Activated CD4-positive, alpha-beta T cell treated with anti-CD3 and anti-CD28 coated beads, Interleukin-2, amount 50 U/mL, for 1 hour (primary cell): ENCODE measurements at regions not wholly inside any gene's neighbourhood (a gene's known extent, or its start where the extent isn't known, plus 50 kb on each side); places are given as distances from the start of the nearest gene placed in this dataset.
"Not testable (repeated sequence)": the region's sequence is repeated elsewhere in the genome, so short reads cannot be mapped to it uniquely, and the experiment has no call there.

Experiments used
- DNase-seq: peaks from one replicate; pipeline ENCODE4 v3.0.0-alpha.2; 2020

DNA sequence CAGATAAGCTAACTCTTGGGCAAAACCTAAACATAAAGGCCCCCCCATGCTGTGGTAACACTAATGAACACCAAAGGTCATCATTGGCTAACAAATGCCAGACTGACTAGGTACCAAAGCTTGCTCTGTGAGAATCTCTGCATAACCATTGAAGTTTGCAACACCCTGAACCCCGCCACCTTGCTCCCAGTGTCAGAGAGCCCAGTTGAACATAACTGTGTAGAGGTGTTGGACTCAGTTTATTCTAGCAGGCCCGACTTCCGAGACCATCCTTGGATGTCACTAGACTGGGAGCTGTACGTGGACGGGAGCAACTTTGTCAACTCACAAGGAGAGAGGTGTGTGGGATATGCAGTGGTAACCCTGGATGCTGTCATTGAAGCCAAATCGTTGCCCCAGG lies 602.2 kb downstream of the UQCRFS1 start:
- no peak for DNase-seq

DNA sequence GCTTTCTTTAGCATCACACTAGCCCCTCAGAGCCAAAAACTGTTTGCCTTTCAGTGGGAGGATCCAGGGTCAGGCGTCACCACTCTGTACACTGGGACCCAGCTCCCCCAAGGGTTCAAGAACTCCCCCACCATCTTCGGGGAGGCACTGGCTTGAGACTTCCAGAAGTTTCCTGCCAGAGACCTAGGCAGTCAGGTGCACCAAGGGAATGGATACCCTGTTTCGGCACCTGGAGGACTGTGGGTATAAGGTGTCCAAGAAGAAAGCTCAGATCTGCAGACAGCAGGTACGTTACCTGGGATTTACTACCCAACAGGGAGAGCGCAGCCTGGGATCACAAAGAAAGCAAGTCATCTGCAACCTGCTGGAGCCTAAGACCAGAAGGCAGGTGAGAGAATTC lies 603.0 kb downstream of the UQCRFS1 start:
- no peak for DNase-seq

DNA sequence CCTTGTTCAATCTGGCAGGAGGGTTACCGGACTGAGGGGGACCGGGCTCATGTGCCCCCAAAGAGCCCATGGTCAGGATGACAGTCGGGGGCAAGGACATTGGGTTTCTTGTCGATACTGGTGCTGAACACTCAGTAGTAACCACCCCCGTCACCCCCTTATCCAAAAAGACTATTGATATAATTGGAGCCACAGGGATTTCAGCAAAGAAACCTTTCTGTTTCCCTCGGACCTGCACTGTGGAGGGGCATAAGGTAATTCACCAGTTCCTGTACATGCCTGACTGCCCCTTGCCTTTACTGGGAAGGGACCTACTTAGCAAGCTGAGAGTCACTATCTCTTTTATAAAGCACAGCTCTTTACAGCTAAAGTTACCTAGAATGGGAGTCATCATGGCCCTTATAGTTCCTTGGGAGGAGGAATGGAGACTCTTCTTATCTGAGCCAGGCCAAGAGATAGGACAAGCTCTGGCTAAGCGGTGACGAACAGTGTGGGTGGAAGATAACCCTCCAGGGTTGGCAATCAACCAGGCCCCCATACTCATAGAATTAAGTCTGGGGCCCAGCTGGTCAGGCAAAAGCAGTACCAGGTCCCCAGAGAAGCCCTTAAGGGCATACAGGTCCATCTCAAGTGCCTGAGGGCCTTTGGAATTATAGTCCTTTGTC lies 603.7 kb downstream of the UQCRFS1 start:
- no peak for DNase-seq

DNA sequence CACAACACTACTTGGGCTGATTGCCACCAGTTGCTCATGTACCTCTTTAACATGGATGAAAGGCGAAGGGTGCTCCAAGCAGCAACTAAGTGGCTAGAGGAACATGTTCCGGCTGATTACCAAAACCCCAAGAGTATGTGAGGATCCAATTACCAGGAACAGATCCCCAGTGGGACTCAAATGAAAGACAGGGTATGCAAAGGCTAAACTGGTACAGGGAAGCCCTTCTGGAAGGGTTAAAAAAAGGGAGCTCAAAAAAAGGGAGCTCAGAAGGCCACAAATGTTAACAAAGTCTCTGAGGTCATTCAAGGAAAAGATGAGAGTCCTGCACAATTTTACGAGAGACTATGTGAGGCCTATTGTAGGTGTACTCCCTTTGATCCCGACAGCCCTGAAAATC lies 604.7 kb downstream of the UQCRFS1 start:
- DNase-seq, result no peak

DNA sequence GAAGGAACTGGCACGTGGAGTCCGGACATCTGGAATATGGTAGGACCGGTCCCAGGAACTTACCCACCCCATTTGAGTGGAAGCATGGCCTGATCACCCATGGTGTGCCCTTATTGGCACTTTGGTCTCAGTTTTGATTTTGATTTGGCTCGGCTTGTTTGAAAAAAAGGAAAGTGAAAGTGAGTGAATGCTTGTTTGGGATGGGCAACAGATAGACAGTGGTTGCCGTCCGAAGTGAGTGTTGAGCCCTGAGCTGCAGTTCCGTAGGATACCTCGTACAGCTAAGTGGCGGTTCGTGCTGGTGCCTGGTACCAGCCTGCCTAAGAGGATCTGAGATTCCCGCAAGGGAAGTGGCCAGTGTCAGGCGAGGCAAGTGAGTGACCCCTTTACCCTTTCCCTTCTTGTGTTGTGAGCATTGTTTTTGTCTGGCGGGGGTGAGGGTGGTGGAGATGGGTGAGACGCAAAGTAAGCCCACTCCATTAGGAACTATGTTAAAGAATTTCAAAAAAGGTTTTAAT lies 605.8 kb downstream of the UQCRFS1 start:
- DNase-seq, result no peak

DNA sequence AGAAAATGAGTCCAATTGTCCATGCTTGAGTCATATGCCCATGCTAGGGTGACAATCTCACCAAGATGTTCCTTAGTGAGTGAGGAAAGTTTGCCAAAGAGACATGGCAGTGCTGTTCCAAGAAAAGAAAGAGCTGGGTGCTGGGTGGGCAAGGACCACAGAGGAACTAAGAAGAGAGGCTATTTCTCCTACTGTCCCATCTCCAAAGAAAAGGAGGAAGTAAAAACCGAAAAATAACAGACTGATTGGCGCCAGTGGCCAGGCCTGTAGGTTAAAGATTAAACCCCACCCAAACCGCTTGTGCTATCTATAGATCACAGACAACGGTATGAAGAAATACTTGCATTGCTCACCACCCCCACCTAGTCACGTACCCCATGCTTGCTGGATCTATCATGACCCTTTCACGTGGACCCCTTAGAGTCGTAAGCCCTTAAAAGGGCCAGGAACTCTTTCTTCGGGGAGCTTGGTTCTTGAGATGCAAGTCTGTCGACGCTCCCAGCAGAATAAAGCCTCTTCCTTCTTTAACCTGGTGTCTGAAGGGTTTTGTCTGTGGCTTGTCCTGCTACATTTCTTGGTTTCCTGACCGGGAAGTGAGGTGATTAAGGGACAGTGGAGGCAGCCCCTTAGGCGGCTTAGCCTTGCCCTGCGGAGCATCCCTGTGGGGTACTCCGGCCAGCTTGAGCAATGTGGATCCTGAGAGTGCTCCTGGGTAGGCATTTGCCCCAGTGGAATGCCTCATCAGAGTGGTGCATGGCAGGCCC lies 606.5 kb downstream of the UQCRFS1 start:
- DNase-seq, result no peak

DNA sequence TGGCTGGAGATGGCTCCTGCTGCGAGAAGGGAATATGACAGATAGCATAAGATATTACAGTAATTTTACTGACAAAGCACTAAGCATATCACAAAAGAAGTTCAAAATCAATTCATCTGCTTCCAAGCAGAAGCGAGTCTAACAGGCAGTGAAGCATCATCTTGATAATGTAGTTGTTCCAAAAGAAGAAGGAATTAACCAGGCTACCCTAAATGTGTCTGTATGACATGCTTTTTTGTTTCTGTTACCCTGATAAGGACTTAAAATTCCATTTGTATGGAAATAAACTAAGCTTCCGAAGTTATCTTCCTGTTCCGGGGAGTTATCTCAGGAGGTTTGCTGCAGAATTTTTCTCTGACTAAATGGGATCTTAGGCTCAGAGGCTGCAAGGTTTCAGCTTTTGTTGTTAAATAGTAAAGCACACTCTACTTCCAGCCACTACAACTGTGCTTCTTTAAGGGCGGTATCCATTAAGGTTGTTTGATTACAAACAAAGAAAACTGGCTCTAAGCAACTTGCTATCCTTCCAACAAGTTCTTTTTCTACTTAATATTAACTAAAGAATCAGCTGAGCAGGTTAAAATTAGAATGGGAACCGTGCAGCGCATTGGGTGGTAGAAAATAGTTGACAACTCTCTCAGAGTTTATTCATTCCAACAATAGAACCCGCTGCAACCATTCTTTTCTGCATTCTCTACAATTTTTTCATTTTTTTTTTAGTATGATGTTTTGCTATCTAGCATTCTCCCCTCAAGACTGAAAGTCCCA lies 607.3 kb downstream of the UQCRFS1 start:
- no peak for DNase-seq

DNA sequence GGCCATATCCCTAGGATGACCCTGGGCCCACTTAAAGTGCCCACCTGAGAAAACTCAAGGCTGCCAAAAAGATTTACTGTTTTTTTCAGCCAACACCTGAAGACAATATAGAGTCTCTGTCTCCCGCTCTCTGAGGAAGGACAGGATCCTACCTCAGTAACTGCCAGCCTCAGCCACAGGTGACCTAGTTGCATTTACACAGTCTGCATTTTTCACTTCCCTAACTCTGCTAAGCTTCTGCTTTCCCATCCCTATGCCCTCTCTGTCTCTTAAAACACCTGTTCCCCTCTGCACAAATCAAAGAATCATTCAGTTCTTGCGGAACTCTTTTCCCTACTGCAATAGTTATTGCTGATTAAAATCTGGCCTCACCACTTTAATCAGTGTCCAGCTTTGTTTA lies 609.5 kb downstream of the UQCRFS1 start:
- no peak for DNase-seq

DNA sequence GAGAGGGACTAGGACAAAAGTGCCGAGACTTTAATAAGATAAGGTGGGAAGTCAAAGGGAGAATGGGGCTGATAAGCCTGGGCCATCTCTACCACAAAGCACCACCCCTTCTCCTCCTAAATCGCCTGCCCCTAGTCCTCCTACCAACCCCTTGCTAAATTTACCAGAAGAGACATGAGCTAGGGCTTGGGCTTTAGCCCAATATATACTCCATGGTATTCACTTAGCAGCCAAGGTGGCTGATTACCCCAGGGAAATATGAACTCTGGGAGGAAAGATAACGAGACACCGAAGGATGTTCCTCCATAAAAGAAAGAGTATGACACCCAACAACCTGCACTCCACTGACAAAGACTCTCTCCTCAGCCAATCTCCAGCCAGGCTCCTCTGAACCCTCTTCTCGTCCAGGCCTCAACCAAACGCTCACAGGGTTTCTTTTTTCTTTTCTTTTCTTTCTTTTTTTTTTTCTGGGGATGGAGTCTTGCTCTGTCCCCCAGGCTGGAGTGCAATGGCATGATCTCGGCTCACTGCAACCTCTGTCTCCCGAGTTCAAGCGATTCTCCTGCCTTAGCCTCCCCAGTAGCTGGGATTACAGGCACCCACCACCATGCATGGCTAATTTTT lies 610.2 kb downstream of the UQCRFS1 start:
- DNase-seq, result no peak

DNA sequence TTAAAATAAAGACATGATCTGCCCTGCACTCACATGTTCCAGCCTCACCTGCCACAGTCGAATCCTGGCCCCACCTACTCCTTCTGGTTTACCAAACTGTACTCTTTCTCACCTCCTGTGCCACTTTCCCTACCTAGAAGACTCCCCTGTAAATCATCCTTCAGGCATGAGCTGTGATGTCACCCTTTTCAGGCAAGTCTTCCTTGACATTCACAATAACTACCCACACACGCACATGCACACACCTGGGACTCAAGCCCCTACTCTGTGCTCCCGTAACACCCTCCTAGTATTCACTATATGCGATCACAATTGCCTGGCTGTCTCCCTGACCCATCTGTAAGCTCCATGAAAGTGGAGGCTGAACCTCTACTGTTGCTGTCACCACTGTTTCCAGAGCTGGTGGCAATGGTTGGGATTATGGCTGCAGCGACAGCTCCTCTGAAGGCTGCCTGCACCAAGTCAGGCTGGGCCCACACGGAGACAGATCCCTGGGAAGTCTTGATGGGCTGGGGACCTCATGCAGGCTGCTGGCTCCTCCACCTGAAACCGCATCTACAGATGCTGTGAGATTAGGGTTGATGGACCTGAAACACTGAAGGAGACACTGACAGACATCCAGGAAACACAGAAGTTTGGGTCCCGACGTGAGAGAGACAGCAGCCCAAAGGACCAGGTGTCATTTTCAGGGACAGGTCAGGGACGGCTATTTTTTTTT lies 611.1 kb downstream of the UQCRFS1 start:
- DNase-seq, result no peak

DNA sequence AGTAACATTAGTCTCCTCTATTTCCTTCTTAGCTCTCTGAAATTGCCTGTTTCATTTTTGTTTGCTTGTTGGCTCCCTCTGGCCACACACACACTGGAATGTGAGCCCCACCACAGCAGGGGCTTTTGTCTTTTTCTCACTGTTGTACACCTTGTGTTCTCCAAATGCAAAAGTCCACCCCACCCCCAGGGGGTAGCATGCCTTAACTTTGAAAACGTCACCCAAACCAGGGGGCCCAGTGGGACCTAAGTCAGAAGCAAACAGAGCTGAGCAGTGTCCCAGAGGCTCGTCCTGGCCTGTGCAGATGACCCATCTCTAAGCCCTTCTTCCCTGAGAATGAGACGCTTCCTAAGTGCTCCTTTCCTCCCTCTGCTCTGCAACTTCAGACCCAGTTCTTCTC lies 614.1 kb downstream of the UQCRFS1 start:
- DNase-seq, result no peak

DNA sequence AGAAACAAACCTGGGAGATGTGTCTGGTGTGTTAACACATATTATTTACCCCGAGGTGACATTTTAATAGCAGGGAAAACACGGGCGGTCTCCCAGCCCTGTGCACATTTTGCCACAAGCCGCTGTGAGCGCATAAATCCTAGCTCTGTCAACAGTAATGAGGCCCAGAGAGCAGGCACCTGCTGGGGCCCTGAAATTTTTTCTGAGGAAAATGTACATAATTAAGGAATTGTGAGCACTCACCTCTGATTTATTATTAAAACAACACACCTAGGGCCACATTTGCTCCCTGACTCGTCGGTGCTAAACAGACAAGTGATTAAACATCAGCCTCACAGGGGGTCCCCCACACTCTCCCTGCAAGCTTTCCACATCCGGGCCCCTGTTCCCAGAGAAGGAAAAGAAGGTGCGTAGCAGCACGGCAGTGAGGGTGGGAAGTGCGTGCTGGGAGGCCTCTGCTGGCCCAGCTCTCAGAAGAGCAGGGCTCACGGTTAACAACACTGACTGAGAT lies 616.3 kb downstream of the UQCRFS1 start:
- no peak for DNase-seq

DNA sequence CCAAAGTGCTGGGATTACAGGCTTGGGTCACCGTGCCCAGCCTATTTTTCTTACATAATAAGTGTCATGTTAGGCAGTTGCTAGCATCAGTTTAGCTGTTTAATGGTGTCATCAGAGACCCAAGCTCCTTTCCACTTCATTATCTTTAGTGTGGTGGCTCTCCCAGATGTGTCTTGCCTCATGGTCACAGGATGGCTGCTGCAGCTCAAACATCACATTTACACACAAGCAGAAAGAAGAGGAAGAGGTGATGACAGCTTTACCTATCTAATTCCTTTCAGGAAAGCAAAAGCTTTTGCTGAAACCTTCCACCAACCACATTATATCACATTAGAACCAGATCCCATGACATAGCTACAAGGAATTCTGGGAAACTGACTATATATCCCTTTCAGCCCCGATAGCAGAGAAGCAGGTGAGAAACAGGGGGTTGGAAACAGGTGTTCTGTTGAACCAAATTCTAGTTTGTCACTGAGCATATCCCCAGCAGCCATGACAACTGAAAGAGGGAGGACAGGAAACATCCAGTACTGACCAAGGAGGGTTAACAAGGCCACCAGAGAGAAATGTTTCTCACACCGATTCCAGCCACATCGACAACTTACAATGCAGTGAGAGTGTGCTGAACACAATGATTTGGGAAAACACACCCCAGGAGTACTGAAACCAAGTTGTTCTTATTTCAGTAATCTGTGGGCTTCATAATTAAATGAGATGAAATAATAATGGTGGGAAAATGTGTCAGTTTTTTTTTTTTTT lies 617.0 kb downstream of the UQCRFS1 start:
- no peak for DNase-seq

DNA sequence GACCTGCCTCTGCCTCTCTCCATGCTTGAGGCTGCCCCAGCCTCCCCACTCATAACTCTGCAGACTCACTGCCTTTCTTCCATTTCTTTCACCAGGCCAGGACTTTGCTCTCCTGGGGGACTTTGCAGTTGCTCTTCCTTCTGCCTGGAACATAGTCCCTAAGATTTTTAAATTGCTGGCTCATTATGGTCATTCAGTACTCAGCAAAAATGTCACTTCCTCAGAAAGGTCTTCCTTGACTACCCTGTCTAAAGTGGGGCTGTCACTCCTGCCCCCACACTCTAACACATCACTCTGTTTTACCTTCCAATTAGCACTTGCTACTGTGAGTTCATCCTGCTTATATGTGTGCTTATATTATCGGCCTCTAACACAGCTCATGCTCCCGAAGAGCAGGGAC lies 618.2 kb downstream of the UQCRFS1 start:
- DNase-seq, result no peak

DNA sequence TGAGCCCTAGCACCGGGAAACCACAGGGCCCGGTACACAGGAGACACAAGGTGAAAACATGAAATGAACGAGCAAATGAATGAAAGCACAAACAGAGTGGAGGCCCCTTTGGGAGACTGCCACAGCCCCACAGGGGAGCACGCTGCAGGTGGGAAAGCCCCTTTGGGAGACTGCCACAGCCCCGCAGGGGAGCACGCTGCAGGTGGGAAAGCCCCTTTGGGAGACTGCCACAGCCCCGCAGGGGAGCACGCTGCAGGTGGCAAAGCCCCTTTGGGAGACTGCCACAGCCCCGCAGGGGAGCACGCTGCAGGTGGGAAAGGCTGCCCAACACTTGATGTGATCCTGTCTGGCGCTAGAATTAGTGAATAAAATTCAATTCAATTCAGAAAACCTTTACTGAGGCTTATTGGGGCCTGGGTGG lies 623.0 kb downstream of the UQCRFS1 start:
- not testable (repeated sequence) for DNase-seq

DNA sequence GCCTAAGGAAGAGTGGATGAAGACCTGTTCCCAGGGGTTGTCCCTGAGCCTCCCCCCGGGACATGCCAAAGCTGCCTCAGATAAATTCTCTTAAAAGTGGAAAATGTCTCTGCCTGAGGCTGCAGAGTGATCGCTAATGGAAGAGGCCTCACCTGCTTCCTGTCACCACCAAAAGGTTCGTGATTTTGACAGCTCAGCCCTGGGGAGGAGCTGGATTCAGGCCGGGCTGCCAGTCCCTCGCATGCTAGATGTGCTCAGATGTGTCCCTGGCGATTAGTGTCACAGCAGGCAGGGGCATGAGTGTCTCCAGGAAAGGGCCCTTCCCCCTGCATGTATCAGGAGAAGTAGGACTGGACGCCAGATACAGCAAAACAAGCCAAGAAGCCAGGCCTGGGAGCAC lies 626.5 kb downstream of the UQCRFS1 start:
- no peak for DNase-seq

DNA sequence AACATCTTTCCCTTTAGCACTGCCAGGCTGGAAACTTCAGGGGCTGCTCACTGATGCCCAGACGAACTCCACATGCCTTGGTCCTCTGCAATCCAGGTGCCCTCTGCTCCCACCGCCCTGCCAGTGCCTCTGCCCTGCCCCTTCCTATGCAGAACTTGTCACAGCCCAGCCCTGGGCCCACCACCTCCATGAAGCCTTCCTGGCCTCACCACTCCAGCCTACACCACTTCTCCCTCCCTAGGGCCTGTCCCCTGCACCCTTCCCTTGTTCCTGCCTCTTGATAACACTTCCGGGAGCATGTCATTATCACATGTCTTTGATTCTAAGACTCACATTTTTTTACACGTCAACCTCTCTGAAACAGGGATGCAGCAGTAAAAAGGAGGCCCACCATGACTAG lies 627.2 kb downstream of the UQCRFS1 start:
- DNase-seq, result no peak

DNA sequence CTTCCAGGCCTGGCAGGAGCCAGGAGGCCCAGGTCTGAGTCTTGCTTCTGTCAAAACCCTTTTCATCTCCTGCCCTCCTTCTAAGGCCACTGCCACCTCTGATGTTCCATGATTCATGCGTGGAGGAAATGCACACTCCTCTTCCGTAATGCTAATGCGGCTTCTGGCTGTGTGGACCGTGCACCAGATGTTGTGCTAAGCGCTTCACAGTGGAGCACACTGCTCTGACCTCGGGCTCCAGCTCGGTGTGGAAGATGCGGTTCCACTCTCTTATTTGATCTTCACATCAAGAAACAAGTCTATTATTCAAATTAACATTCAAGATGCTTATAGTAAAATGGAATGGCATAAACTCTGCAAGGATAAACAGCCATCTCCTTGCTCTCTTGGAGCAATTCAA lies 629.2 kb downstream of the UQCRFS1 start:
- no peak for DNase-seq

DNA sequence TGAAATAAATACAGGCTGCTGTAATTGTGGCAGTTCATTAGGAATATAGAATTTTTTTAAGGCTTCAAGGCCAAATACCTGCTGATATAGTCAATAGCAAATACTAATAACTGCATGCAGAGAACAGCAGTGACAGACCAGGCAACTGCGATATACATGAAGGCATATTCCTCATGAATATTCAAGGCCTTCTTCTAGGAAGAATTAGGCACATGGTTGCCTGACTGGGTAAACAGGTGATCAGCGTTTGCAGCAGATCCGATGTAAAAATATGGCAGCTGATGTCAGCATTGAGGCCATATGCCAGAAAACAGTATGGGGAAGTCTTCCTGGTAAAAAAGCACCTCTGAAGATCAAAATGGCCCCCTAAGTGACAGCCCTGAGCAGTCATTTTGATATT lies 629.7 kb downstream of the UQCRFS1 start:
- no peak for DNase-seq

DNA sequence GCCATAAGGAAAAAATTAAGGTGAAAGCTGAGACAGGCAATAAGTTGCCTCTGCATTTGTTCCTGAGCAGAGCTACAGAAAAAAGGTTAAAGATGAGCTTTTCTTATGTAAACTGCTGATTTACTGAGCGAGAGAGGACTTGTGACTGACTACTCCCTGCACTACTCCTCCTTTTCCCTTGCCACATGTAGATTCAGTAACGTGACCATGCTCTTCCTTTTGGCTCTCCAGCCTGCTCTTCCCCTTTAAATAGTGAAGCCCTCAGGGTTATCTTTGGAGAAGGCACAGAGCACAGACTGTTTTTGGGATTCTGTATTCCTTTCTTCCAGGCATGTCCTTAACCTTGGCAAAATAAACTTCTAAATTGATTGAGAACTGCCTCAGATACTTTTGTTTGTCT lies 630.2 kb downstream of the UQCRFS1 start:
- no peak for DNase-seq

DNA sequence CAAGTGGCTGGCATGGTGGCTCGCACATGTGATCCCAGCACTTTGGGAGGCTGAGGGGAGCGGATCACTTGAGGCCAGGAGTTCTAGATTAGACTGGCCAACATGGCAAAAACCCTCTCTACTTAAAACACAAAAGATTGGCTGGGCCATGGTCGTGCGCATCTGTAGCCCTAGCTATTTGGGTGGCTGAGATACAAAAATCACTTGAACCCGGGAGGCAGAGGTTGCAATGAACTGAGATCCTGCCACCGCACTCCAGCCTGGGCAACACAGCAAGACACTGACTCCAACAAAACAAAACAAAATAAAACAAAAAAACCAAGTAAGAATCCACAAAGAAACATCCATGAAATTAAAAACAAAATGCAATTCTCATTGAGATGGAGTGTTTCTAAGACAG lies 630.6 kb downstream of the UQCRFS1 start:
- DNase-seq, result no peak

DNA sequence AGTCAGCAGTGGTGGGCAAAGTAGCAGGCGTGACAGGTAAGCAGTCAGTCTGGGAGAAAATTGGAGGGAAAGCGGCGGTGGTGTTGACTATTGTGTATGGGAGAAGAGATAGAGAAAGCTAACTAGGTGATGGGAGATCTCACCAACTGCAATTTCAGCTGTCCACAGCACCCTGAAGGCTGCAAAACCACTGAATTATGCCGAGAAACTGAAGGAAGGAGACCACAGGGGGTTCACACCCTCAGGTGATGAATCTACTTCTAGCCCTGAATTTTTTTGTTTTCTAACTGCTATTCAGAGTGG lies 631.5 kb downstream of the UQCRFS1 start:
- no peak for DNase-seq
